ENCODE measurements at regions not wholly inside any gene's neighbourhood (a gene's known extent, or its start where the extent isn't known, plus 50 kb on each side); places are given as distances from the start of the nearest gene placed in this dataset.
"Not testable (repeated sequence)": the region's sequence is repeated elsewhere in the genome, so short reads cannot be mapped to it uniquely, and the experiment has no call there.

- ChIA-PET POLR2A (no interaction called here), CTCF (no interaction called here)
- DNase-seq (ENCODE audit: low read depth, low spot score) = no peak
- TF ChIP-seq, protein P1, sequence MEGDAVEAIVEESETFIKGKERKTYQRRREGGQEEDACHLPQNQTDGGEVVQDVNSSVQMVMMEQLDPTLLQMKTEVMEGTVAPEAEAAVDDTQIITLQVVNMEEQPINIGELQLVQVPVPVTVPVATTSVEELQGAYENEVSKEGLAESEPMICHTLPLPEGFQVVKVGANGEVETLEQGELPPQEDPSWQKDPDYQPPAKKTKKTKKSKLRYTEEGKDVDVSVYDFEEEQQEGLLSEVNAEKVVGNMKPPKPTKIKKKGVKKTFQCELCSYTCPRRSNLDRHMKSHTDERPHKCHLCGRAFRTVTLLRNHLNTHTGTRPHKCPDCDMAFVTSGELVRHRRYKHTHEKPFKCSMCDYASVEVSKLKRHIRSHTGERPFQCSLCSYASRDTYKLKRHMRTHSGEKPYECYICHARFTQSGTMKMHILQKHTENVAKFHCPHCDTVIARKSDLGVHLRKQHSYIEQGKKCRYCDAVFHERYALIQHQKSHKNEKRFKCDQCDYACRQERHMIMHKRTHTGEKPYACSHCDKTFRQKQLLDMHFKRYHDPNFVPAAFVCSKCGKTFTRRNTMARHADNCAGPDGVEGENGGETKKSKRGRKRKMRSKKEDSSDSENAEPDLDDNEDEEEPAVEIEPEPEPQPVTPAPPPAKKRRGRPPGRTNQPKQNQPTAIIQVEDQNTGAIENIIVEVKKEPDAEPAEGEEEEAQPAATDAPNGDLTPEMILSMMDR (IDR thresholded peaks at IDR 0.05; ENCODE audit: insufficient read depth, low read length, missing control alignments) = no peak
- H3K4me3 ChIP-seq (ENCODE audit: low read depth, low read length) = no peak overlapping the region
Observed at GRCh38 chrX:137151403-137151802, 117.6 kb upstream of the GPR101 start.

DNA sequence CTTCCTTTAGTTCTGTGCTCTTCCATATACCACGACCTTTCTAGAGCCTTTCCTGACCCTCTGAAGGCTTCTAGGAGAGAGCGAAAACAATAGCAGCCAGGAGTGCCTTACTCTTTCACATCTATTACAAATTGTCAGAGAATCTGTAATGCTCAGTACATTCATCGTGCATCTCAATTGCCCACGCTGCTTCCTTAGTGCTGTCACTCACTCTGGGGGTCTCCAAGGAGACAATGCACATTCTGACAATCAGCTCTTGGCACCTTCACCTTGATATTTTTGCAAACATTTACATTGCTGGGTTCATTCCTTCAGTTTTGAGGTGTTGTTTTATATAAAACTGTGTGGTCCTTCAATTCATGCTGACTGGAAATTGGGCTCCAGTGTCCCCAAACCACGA lies 110.1 kb upstream of the GPR101 start:
- ChIA-PET POLR2A (no interaction called here), CTCF (no interaction called here)
- no peak for DNase-seq (ENCODE audit: low read depth, low spot score)
- H3K4me3 ChIP-seq (ENCODE audit: low read depth, low read length) = no peak overlapping the region
- TF ChIP-seq, protein P1 (IDR thresholded peaks at IDR 0.05; ENCODE audit: insufficient read depth, low read length, missing control alignments) = no peak

DNA sequence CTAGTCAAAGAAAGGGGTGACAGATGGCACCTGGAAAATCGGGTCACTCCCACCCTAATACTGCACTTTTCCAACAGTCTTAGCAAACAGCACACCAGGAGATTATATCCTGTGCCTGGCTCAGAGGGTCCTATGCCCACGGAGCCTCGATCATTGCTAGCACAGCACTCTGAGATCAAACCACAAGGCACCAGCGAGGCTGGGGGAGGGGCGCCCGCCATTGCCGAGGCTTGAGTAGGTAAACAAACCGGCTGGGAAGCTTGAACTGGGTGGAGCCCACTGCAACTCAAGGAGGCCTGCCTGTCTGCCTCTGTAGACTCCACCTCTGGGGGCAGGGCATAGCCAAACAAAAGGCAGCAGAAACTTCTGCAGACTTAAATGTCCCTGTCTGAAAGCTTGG lies 88.9 kb upstream of the GPR101 start:
- CTCF ChIA-PET; H3K4me3 ChIP-seq (ENCODE audit: low read depth, low read length); DNase-seq (ENCODE audit: low read depth, low spot score); POLR2A ChIA-PET: not testable (repeated sequence)

DNA sequence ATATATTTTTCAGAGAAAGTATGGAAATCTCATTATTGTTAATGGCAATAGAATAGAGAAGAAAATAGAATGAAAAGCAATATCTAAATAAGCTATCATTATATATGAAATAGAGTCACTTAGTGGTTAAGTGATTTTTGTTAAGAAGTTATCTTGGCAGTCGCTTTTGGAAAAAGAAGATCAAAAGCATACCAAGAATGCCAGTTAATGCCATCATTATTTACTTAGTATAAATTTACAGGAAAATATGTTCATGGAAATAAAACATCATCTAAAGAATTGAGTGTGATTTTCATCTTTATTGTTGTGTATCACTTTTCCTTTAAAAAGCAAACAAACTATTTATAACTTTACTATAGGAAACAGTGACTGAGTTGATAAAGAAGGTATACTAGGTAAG lies 85.3 kb upstream of the GPR101 start:
- TF ChIP-seq, protein P1 (IDR thresholded peaks at IDR 0.05; ENCODE audit: insufficient read depth, low read length, missing control alignments) = no peak
- DNase-seq (ENCODE audit: low read depth, low spot score) = no peak
- H3K4me3 ChIP-seq (ENCODE audit: low read depth, low read length) = no peak overlapping the region
- ChIA-PET CTCF (no interaction called here), POLR2A (no interaction called here)

DNA sequence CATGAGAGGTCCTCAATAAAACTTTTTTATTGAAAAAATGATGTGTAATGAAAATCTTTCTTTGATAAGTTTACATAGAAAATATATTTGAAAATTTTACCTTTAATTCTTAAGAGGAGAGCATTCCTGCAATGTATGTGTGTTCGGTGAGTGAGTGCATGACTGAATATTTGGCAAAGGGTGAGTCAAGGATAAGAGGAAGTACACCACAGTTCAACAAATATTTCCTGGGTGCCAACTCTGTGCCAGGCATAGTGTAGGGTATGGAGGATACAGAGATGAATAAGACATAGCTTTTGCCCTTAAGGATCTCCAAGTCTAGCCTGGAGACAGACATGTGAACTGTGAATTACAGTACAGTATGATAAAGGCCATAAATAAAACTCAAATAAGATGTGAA lies 84.7 kb upstream of the GPR101 start:
- no peak for DNase-seq (ENCODE audit: low read depth, low spot score)
- TF ChIP-seq, protein P1 (IDR thresholded peaks at IDR 0.05; ENCODE audit: insufficient read depth, low read length, missing control alignments) = no peak
- ChIA-PET POLR2A (no interaction called here), CTCF (no interaction called here)
- H3K4me3 ChIP-seq (ENCODE audit: low read depth, low read length) = no peak overlapping the region

DNA sequence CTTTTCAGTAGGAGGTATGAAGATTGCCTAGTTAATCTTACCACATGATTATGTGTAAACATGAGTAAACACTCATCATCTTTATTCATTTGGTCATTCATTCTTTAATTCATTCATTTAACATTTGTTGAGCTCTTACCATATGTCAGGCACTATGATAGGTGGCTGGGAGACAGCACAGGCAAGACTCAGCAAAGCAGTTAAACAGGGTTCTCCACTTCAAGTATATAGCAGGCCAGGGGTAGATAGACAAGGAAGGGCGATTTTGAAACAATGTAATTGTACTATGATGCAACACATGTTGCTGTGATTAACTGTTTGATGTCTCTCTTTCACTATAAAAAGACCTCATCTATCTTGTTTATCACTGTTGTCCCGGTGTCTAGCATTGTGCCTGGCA lies 84.3 kb upstream of the GPR101 start:
- DNase-seq (ENCODE audit: low read depth, low spot score) = no peak
- TF ChIP-seq, protein P1 (IDR thresholded peaks at IDR 0.05; ENCODE audit: insufficient read depth, low read length, missing control alignments) = no peak
- POLR2A ChIA-PET = no interaction called here
- no peak overlapping the region for H3K4me3 ChIP-seq (ENCODE audit: low read depth, low read length)
- CTCF ChIA-PET = no interaction called here

DNA sequence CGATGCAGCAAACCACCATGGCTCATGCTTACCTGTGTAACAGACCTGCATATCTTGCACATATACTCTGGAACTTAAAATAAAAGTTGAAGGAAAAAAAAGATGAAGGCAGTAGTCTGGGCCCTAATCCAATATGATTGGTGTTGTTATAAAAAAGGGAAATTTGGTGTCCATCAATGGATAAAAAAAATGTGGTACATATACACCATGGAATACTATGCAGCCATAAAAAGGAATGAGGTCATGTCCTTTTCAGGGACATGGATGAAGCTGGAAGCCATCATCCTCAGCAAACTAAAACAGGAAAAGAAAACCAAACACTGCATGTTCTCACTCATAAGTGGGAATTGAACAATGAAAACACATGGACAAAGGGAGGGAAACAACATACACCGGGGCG lies 74.1 kb upstream of the GPR101 start:
- CTCF ChIA-PET; POLR2A ChIA-PET; H3K4me3 ChIP-seq (ENCODE audit: low read depth, low read length); DNase-seq (ENCODE audit: low read depth, low spot score): not testable (repeated sequence)
